ENCODE measurements at regions not wholly inside any gene's neighbourhood (a gene's known extent, or its start where the extent isn't known, plus 50 kb on each side); places are given as distances from the start of the nearest gene placed in this dataset.

- DNase-seq (ENCODE audit: low read depth): no peak
- no peak overlapping the region for H3K4me3 ChIP-seq (ENCODE audit: low read depth, low read length)
- TF ChIP-seq, protein P1, sequence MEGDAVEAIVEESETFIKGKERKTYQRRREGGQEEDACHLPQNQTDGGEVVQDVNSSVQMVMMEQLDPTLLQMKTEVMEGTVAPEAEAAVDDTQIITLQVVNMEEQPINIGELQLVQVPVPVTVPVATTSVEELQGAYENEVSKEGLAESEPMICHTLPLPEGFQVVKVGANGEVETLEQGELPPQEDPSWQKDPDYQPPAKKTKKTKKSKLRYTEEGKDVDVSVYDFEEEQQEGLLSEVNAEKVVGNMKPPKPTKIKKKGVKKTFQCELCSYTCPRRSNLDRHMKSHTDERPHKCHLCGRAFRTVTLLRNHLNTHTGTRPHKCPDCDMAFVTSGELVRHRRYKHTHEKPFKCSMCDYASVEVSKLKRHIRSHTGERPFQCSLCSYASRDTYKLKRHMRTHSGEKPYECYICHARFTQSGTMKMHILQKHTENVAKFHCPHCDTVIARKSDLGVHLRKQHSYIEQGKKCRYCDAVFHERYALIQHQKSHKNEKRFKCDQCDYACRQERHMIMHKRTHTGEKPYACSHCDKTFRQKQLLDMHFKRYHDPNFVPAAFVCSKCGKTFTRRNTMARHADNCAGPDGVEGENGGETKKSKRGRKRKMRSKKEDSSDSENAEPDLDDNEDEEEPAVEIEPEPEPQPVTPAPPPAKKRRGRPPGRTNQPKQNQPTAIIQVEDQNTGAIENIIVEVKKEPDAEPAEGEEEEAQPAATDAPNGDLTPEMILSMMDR (IDR thresholded peaks at IDR 0.05; ENCODE audit: insufficient read depth, low read depth, low read length, missing control alignments): no peak
Measured at GRCh38 chr1:5374192-5374591, 618.0 kb downstream of the NPHP4 start.

DNA sequence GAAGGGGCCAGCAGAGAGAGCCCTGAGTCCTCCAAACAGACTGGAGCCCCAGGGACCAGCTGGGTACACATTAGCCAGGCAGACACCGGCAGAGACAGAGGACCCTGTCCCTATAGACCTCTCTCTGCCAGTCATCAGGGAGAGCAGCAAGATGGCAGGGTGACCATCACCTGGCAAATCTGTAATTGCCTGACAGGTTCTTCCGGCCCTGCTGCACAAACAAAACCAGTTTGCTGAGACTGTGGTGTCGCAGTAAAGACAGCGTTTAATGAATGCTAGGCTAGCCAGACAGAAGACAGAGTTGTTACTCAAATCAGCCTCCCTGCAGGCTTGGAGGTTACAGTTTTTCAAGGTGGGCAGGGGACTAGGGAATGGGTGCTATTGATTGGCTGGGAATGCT is 618.9 kb downstream of the NPHP4 start:
- TF ChIP-seq, protein P1 (IDR thresholded peaks at IDR 0.05; ENCODE audit: insufficient read depth, low read depth, low read length, missing control alignments): no peak
- DNase-seq (ENCODE audit: low read depth): no peak
- no peak overlapping the region for H3K4me3 ChIP-seq (ENCODE audit: low read depth, low read length)

DNA sequence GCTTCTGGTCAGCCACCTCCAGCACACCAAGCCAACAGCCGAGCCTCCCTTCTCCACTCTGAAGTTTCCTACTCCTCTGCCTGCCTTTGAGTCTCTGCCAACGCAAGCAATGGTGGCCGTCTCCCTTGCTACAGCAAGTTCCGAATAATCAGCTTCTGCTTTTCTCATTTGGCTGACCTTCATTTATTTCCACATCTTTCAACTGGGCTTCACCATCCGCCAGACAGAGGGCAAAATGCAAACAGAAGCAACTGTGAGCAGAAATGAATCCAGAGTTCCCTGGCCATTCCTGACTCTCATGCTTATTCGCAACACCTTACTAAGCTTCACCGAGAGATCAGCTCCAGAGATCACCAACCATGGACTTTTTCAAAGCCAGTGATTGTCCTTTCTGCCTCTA is 621.0 kb downstream of the NPHP4 start:
- no peak overlapping the region for H3K4me3 ChIP-seq (ENCODE audit: low read depth, low read length)
- TF ChIP-seq, protein P1 (IDR thresholded peaks at IDR 0.05; ENCODE audit: insufficient read depth, low read depth, low read length, missing control alignments): no peak
- no peak for DNase-seq (ENCODE audit: low read depth)

- no peak for DNase-seq (ENCODE audit: low read depth)
- TF ChIP-seq, protein P1 (IDR thresholded peaks at IDR 0.05; ENCODE audit: insufficient read depth, low read depth, low read length, missing control alignments): no peak
Measured at GRCh38 chr1:5370311-5370710, 621.9 kb downstream of the NPHP4 start.

DNA sequence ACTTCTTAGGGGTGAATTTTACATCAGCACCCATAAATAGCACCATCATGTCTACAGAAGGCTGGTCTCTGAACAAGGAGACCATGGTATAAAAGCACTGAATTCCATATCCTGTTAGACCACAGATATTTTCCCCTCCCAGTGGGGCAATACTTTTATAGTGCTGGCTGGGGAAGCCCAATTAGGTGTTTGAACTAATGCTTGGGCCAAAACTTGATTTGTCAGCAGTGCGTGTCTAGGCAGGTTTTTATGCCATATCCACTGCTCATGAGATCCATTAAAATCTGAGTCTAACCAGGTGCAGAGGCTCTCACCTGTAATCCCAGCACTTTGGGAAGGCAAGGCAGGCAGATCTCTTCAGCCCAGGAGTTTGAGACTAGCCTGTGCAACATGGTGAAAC is 623.0 kb downstream of the NPHP4 start:
- TF ChIP-seq, protein P1 (IDR thresholded peaks at IDR 0.05; ENCODE audit: insufficient read depth, low read depth, low read length, missing control alignments): no peak
- DNase-seq (ENCODE audit: low read depth): no peak
- no peak overlapping the region for H3K4me3 ChIP-seq (ENCODE audit: low read depth, low read length)

More at GRCh38 chr1:5370311-5370710, 621.9 kb downstream of the NPHP4 start:
- no peak overlapping the region for H3K4me3 ChIP-seq (ENCODE audit: low read depth, low read length)

DNA sequence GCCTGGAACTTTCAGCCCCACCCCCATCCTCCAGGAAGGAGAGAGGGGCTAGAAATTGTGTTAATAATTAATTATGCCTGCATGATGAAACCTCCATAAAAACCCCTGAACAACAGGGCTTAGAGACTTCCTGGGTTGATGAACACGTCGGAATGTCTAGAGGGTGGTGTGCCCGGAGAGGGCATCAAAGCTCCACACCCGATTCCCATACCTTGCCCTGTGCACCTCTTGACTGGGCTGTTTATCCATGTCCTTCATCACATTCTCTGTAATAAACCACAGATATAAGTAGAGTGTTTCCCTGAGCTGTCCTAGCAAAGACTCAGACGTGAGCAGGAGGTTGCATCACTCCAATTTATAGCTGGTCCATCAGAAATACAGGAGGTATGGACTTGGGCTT is 624.0 kb downstream of the NPHP4 start:
- TF ChIP-seq, protein P1 (IDR thresholded peaks at IDR 0.05; ENCODE audit: insufficient read depth, low read depth, low read length, missing control alignments): no peak
- no peak for DNase-seq (ENCODE audit: low read depth)
- no peak overlapping the region for H3K4me3 ChIP-seq (ENCODE audit: low read depth, low read length)

DNA sequence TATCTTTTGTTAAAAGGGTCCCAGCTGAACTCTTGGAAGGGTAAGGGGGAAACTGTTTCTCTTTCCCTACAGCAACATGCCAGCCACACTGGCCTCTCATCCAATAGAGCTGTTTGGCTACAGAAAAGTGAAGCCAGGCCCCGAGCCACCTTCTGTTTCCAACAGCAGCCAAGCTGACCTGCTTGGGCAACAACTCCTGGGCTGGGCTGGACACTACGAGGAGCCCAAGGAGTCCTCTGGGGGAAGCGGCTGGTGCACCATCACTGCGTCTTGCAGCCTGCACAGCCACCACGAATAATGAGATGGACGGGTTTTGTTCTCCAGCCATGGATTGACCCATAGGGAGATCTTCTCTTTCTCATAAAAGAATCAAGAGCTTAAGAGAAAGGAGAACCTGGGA is 624.9 kb downstream of the NPHP4 start:
- no peak overlapping the region for H3K4me3 ChIP-seq (ENCODE audit: low read depth, low read length)
- no peak for DNase-seq (ENCODE audit: low read depth)
- TF ChIP-seq, protein P1 (IDR thresholded peaks at IDR 0.05; ENCODE audit: insufficient read depth, low read depth, low read length, missing control alignments): no peak

All from GM12865 (cell line).